Loucy (cell line): ENCODE measurements at regions not wholly inside any gene's neighbourhood (a gene's known extent, or its start where the extent isn't known, plus 50 kb on each side); places are given as distances from the start of the nearest gene placed in this dataset.

Experiments used
- H2AFZ ChIP-seq: fragments of 200-600 bp; sonication (generic); 2 replicates; pipeline ENCODE4 v1.6.0; 2016; ENCODE audit warnings: antibody characterized with exemption, mild to moderate bottlenecking, low read length, moderate library complexity
- H3F3A ChIP-seq: fragments of 200-600 bp; 2 replicates; pipeline ENCODE4 v1.6.0; 2016; ENCODE audit warnings: antibody characterized with exemption, low read depth, mild to moderate bottlenecking
- H3K27me3 ChIP-seq: fragments of 200-600 bp; sonication (generic); 2 replicates; pipeline ENCODE4 v1.6.1; 2014; ENCODE audit warnings: low read length, mild to moderate bottlenecking; ENCODE audit not compliant: insufficient read depth, poor library complexity, severe bottlenecking
- H3K36me3 ChIP-seq: fragments of 200-600 bp; sonication (generic); 2 replicates; pipeline ENCODE4 v1.6.1; 2016; ENCODE audit warnings: low read length; ENCODE audit not compliant: insufficient read depth
- H3K4me1 ChIP-seq: fragments of 200-600 bp; sonication (generic); 2 replicates; pipeline ENCODE4 v1.5.1; 2014; ENCODE audit warnings: low read length, mild to moderate bottlenecking; ENCODE audit not compliant: insufficient read depth, poor library complexity, severe bottlenecking
- H3K4me2 ChIP-seq: fragments of 200-600 bp; sonication (generic); 2 replicates; pipeline ENCODE4 v1.6.0; 2014; ENCODE audit warnings: antibody characterized with exemption, low read length, low read depth, mild to moderate bottlenecking; ENCODE audit not compliant: poor library complexity, severe bottlenecking
- H3K4me3 ChIP-seq: fragments of 200-600 bp; sonication (generic); 2 replicates; pipeline ENCODE4 v1.5.1; 2014; ENCODE audit warnings: low read length, mild to moderate bottlenecking, mixed read lengths; ENCODE audit not compliant: poor library complexity, severe bottlenecking
- H3K79me2 ChIP-seq: fragments of 200-600 bp; sonication (generic); 2 replicates; pipeline ENCODE4 v1.6.1; 2014; ENCODE audit warnings: low read length; ENCODE audit not compliant: insufficient read depth
- H3K9ac ChIP-seq: fragments of 200-600 bp; sonication (generic); 2 replicates; pipeline ENCODE4 v1.6.0; 2014; ENCODE audit warnings: mild to moderate bottlenecking, low read depth, low read length, moderate library complexity; ENCODE audit not compliant: poor library complexity, severe bottlenecking
- H3K9me2 ChIP-seq: fragments of 200-600 bp; sonication (generic); replicated peaks from 2 replicates; pipeline ENCODE4 v1.6.1; 2016; ENCODE audit warnings: low read depth, low read length, mixed read lengths
- H3K9me3 ChIP-seq: fragments of 200-600 bp; sonication (generic); 2 replicates; pipeline ENCODE4 v1.6.1; 2014; ENCODE audit warnings: mild to moderate bottlenecking, antibody characterized with exemption, low read length, low read depth; ENCODE audit not compliant: insufficient read depth
- H4K20me1 ChIP-seq: fragments of 200-600 bp; sonication (generic); 2 replicates; pipeline ENCODE4 v1.6.0; 2014; ENCODE audit warnings: antibody characterized with exemption, low read length, mild to moderate bottlenecking; ENCODE audit not compliant: insufficient read depth, poor library complexity, severe bottlenecking
- EZH2phosphoT487 ChIP-seq: fragments of 200-600 bp; IDR thresholded peaks from 2 replicates; pipeline ENCODE4 v1.6.1; 2018; ENCODE audit warnings: antibody characterized with exemption, mild to moderate bottlenecking, moderate library complexity, borderline replicate concordance
- TF ChIP-seq, protein P1 (sequence below): fragments of 200-600 bp; sonication (generic); conservative IDR thresholded peaks from 2 replicates; pipeline ENCODE4 v1.5.1; 2014; ENCODE audit warnings: mild to moderate bottlenecking, antibody characterized with exemption, low read length

GRCh38 chr12:125688881-125689280 lies 623.6 kb downstream of the AACS start:
- Histone ChIP-seq H3K9ac (no peak overlapping the region), H3K9me3 (peaks cover 12% of the 10 kb centered on the region; the same call in 1 of the 2 replicates), H3K4me3 (no peak overlapping the region), H2AFZ (no peak overlapping the region), H4K20me1 (no peaks in the 10 kb centered on the region), H3K9me2 (no peaks in the 10 kb centered on the region), H3K27me3 (no peaks in the 10 kb centered on the region), H3K4me2 (no peak overlapping the region), H3K79me2 (no peaks in the 10 kb centered on the region), H3K4me1 (no peaks in the 10 kb centered on the region), H3F3A (no peaks in the 10 kb centered on the region), H3K36me3 (no peaks in the 10 kb centered on the region)
- TF ChIP-seq, protein P1, sequence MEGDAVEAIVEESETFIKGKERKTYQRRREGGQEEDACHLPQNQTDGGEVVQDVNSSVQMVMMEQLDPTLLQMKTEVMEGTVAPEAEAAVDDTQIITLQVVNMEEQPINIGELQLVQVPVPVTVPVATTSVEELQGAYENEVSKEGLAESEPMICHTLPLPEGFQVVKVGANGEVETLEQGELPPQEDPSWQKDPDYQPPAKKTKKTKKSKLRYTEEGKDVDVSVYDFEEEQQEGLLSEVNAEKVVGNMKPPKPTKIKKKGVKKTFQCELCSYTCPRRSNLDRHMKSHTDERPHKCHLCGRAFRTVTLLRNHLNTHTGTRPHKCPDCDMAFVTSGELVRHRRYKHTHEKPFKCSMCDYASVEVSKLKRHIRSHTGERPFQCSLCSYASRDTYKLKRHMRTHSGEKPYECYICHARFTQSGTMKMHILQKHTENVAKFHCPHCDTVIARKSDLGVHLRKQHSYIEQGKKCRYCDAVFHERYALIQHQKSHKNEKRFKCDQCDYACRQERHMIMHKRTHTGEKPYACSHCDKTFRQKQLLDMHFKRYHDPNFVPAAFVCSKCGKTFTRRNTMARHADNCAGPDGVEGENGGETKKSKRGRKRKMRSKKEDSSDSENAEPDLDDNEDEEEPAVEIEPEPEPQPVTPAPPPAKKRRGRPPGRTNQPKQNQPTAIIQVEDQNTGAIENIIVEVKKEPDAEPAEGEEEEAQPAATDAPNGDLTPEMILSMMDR = no peak
- TF ChIP-seq EZH2phosphoT487 = no peak

- Histone ChIP-seq H2AFZ (no peak overlapping the region), H3K4me2 (no peak overlapping the region), H3K9me3 (peaks cover 12% of the 10 kb centered on the region; the same call in 1 of the 2 replicates), H3K9ac (no peak overlapping the region), H3K9me2 (no peaks in the 10 kb centered on the region), H4K20me1 (no peaks in the 10 kb centered on the region), H3F3A (no peaks in the 10 kb centered on the region), H3K79me2 (no peaks in the 10 kb centered on the region), H3K36me3 (no peaks in the 10 kb centered on the region), H3K4me3 (no peak overlapping the region), H3K27me3 (no peaks in the 10 kb centered on the region), H3K4me1 (no peaks in the 10 kb centered on the region)
- TF ChIP-seq EZH2phosphoT487 = no peak
Measured at GRCh38 chr12:125689576-125690410, 624.6 kb downstream of the AACS start.

DNA sequence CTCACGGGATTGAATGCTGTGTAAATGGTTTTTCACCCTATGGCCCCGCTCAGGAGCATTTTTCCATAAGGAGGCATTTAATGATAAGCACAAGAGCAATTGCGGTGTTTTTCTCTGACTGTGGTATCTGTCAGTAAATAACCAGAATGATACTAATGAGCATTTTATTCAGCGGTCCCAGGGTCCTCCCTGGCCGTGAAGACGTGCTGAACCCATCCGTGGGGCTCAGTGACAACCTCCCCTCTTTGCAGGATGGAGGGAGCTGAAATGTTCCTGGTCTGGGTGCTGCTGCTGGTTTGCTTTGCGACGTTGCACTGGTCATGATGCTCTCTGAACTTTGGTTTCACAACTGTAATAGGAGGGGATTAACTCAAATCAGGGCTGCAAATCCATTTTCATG lies 625.6 kb downstream of the AACS start:
- H3K79me2 ChIP-seq = no peaks in the 10 kb centered on the region
- TF ChIP-seq, protein P1 = no peak
- no peak for TF ChIP-seq EZH2phosphoT487
- no peaks in the 10 kb centered on the region for H3K4me1 ChIP-seq
- H2AFZ ChIP-seq = no peak overlapping the region
- no peaks in the 10 kb centered on the region for H3K36me3 ChIP-seq
- peaks cover 12% of the 10 kb centered on the region; the same call in 1 of the 2 replicates for H3K9me3 ChIP-seq
- H3F3A ChIP-seq = no peaks in the 10 kb centered on the region
- no peaks in the 10 kb centered on the region for H3K27me3 ChIP-seq
- no peak overlapping the region for H3K9ac ChIP-seq
- H3K4me3 ChIP-seq = no peak overlapping the region
- H3K4me2 ChIP-seq = no peak overlapping the region
- no peaks in the 10 kb centered on the region for H4K20me1 ChIP-seq
- H3K9me2 ChIP-seq = no peaks in the 10 kb centered on the region
